Anterior cingulate cortex (tissue), 58 donors: ENCODE measurements at regions not wholly inside any gene's neighbourhood (a gene's known extent, or its start where the extent isn't known, plus 50 kb on each side); places are given as distances from the start of the nearest gene placed in this dataset.

Experiments
- DNase-seq, 58 donors: peaks; one replicate each; lab custom pipeline; 2025; lab: John Stamatoyannopoulos, UW

DNA sequence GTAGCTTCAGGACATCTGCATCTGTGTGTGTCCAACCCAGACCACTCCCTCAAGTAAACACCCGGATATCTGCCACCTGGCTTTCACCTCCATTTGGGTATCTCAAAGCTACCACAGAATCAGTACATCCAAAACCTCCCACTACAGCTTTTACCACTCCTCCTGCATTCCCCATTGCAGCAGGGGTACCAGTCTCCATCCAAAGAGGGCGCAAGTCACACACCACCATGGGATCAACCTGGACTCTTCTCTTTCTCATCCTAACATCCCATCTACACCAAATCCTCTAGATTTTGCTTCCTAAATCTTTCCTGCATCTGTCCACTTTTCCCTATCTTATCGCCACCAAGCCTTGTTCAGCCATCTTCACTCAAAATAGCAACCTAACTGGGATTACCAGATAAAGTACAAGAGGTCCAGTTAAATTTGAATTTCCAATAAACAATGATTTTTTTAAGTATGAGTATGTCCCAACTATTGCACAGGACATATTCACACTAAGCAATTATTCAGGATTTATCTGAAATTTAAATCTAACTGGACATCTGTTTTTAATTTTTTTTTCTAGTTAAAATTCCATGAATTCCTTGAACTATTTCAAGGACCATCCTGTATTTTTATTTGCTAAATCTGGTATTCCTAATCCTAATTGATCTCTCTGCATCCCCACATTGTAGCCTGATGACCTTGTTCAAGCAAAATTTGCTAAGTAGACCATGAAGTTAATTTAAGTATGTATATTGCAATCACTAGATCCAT lies 164.3 kb upstream of the MLN start:
- DNase-seq: no peak

DNA sequence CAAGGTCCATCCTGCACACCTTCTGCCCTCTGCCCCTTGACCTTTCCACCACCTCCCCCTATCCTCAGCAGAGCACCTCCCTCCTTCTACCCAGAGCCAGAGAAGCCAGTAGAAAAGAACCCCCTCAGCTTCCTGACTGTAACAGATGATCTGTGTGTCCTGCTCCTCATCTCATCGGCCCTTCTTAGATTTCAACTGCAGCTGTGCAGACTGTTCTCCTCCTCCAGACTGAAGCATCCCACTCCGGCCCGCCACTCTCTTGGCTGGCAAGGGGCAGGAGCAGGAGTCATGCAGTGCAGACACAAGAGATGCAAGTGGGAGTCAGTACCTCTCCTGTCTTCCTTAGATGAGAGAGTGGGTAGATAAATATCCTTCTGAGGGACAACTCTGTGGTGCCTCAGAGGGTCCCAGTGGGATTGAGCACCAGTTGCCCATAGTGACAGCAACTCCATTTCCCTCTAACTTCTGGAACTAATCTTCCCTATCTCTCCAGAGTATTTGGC lies 163.5 kb upstream of the MLN start:
- DNase-seq: no peak

DNA sequence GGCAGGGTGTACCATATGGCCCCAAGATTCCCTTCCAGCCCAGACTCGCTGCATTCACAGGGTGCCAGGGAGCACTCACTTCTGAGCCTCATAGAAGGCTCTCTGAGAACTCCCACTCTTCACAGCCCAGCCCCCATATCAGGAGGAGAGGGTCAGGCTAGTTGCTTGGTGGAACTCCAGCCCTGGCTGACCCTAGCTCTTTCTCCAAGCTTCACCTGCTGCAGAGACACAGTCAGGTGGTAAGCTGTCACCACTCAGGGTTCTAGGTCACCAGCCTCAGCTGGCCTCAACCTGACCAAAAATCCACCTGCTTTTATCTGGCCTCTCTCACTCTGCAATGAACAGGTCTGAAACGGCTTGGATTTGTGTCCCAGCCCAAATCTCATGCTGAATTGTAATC lies 162.7 kb upstream of the MLN start:
- DNase-seq: no peak

DNA sequence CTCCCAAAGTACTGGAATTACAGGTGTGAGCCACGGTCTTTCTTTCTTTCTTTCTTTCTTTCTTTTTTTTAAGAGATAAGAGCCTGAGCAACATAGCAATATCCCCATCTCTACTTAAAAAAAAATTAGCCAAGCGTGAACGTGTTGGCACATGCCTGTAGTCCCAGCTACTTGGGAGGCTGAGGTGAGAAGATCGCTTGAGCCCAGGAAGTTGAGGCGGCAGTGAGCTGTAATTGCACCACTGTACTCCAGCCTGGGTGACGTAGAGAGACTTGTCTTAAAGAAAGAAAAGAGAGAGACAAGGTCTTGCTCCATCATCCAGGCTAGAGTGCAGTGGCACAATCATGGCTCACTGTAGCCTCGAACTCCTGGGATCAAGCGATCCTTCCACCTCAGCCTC lies 162.0 kb upstream of the MLN start:
- DNase-seq: no peak

DNA sequence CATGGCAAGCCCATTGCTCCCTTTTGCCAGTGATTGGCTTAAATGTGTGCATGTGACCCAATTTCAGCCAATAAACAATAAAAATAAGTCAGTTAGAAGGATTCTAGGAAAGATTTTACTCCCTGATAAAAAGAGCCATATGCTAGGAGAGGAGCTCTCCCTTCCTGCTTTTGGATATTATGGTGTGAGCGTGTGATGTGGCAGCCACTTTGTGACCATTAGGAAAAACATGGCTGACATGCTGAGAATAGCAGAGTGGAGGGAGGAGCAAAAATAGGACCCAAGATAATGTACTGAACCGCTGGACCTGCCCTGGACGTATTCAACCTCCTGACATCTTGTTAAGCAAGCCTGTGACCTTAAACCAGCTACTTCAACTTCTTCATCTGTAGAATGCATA lies 160.6 kb upstream of the MLN start:
- no peak for DNase-seq

DNA sequence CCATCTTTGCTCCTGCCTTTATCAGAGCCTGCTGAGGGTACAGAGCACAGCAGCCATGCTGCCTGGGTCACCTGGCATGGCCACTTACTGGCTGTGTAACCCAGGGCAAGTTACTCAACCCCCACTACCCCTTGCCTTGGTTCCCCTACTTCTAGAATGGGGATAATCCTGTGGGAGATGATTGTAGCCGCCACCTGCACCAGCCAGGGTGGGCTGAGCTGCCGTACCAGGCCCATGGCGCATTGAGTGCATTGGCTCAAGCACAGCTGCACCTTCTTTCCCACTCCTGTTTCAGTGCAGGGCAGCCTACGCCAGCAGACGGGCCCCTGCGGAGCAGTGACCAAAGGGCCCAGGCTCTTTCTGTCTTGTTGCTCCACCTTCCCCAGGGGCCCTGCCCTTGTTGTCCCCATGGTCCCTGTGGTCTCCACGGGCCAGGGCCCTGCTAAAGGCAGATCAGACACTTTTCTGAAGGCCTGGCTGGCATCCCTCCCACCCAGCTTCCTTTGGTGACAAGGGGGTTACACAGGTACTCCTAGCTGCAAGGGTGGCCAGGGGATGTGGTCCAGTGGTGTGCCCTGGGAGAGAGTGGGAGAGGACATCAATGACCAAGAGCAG lies 159.4 kb upstream of the MLN start:
- DNase-seq: no peak

DNA sequence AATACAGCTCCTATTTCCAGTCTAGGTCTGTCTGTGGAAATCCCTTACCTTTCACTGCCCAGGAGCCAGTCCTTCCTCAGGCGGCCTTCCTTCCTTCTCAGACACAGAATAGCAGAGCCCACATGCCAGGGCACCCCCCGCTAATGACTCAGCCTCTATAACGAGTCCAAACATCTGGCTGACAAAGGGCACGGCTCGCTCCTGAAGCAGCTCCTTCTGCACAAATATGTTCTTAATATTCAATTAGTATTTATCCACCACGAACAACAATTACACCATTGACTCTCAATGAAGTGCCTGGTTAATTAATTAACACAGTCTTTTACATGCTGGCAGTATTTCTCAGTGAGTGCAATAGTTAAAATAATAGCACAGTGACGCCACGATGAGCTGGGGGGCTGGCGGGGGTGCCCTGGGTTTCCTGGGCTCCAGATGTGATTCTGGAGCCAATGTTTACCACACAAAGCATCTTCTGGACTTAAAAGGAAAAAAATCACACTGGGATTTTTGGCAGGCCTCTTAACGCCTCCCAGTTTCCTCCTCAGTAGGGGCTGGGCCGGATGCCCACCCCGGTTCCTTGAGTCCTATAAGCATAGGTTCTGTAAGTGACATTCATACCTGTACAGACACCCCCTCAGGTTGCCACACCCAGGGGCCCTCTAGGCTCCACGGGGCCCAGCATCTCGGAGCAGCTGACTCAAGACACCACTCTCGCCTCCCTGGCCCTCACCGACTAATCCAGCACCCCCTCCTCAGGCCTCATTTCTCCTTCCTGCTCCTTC lies 158.6 kb upstream of the MLN start:
- DNase-seq: no peak

DNA sequence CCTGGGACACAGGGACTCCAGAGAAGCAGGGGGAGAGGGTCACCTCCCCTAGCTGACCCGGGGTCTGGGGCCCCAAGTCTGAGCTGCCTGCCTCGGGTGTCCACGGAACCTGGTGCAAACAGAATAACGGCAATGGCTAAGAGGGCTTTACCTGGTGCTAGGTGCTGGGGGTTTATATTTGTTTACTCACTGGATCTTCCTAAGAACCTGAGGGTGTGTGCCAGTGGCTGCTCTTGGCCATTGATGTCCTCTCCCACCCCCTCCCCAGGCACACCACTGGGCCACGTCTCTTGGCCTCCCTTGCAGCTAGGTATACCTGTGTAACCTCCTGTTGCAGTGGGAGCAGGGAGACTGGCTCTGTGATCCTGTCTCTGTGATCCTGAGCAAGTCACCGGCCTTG lies 157.9 kb upstream of the MLN start:
- DNase-seq: no peak

DNA sequence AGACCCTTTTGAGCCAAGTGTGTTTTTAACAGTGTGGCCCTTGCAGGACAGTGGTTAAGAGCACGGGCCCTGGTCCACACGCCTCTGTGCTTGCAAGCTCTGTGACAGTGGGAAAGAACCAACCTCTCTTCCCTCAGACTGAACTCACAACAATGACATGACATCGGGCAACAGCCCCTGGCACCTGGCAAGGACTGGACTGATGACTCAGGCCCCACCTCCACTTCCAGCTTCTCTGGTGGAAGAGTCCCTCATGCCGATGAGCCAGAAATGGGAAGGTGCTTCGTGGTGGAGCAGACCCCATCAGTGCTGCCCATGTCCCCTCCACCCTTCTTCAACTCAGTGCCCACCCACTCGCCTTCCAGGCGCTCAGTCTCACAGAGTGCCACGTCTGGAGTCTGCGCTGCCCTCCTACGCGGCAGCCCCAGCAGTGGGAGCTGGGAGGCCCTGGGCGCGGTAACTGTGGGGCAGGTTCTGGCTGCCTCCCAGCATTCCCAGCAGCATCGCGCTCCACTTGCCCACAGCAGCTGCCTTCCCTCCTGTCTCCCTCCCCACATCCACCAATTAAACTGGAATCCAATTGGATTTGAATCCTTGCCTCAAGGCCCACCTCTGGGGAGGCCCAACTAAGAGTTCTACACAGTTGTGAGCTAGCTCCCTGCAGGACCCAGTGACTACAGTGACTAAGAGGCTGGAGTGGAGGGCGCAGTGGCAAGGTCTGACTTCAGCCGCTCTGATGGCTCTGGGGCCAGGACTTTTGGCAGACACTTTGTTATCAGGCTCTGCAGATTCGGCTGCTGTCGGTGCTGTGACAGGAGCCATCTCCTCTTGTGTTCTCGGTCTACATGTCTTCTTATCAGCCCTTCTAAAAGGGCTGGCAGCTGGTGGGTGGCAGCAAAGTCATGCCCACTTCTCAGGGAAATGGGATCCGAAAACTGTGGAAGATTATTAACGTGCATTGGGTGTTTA lies 156.8 kb upstream of the MLN start:
- DNase-seq: peak in 5 of 58 donors; percentile 5 to 33 (median 23)

DNA sequence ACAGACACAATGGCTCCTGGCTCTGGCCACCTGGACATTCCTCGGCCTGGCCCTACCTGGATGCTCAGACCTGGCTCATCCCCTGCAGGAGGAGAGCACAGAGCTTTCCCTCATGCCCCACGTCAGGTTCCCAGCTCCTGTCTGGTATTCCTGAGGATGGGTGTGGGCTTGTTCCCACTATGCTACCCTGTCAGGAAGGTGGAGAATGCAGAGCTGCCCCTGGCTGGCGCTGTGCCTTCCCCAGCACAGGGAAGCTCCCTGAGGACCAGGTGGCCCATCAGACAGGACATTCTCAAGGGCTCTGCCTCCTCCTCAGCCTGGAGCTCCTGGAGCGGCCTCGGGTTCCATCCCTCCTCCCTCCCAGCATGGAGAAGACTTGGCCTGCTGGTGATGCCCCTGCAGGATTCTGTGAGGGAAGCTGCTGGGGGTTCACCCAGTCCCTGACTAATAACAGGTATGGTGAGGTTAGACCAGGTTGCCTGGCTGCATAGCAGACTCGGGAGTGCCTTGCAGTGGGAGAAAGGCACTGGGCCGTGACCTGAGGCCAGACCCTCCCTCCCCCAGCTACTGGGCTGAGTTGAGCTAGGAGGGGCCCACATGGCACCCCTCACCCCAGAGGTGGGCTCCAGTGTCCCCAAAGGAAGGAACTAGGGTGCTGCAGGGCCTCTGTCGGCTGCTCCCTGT lies 156.0 kb upstream of the MLN start:
- no peak for DNase-seq

DNA sequence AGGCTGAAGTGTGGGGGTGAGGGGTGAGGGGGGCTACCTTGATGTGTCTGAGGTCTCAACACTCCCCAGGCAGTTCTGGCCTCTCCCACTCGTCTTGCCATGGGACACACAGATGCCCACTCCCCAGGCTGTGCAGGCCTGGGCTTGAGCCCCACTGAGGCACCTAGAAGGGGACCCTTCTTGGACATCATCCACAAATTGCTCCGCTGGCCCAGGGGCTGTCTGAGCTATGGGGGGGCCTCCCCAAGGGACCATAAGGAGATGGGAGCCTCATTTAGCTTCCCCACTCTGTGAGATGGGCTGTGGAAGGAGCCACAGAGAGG lies 155.5 kb upstream of the MLN start:
- DNase-seq: no peak

DNA sequence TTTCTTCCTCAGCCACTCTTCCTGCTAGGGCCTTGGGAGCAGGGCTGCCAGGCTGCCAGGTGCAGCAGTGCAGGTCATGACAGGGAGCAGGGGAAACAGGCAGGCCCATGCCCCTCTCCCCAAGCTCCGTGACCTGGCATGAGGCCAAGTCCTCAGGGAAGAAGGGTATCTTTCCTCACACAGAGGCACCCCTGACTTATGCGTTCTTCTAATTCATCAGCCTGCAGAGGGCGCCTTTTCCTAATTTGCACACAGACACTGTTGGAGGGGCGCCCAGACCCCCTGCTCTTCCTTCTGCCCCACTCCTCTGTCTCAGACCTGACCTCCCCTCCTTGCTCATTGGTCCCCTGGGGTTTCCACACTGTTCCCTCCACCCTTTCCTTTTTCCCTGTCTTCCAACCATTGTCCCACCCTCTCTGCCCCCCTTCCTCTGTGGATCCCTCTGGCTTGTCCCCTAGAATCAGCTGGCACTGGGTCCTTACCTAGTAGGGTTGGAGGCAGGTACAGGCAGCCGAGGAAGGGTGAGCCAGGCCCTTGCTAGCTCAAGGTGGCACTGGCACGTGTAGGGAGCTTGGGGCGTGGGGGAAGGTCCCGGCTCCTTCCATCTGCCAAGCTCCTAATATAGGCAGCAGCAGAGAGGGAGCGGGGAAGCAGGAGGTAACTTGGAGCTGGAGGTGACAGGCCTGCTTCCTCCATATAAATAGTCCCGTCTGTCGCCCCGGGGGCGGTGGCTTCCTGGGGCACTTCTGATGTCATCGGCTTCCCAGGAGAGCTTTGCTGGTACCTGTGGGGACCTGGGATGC lies 154.9 kb upstream of the MLN start:
- peak in 2 of 58 donors; percentile 9 to 14 for DNase-seq

DNA sequence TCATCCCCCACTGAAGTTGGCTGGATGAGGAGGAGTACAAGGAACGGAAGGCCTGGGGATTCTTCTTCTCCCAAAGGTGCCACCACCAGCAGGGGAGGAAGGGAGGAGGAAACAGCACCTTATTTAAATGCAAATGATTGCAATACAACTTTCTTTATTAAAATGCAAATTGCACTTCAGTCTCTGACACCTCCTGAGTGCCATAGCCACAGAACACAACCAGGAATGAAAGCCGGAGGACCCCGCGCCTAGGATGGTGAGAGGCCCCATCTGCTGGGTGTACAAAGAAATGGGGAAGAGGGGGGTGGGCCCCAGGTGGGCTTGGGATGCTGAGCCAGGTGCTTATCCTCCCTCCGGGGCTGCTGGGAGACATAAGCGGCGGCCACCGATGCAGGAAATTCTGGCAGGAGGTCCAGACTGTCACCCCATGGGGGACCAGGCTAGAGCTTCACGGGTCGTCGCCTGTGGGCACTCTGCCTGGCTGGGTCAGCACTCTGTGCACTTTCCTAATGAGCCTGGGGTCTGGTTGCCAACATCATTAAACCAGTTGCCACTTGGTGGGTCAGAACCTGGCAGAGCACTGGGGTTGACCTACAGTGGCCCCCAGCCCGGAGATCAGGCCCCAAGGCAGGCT lies 154.2 kb upstream of the MLN start:
- no peak for DNase-seq

DNA sequence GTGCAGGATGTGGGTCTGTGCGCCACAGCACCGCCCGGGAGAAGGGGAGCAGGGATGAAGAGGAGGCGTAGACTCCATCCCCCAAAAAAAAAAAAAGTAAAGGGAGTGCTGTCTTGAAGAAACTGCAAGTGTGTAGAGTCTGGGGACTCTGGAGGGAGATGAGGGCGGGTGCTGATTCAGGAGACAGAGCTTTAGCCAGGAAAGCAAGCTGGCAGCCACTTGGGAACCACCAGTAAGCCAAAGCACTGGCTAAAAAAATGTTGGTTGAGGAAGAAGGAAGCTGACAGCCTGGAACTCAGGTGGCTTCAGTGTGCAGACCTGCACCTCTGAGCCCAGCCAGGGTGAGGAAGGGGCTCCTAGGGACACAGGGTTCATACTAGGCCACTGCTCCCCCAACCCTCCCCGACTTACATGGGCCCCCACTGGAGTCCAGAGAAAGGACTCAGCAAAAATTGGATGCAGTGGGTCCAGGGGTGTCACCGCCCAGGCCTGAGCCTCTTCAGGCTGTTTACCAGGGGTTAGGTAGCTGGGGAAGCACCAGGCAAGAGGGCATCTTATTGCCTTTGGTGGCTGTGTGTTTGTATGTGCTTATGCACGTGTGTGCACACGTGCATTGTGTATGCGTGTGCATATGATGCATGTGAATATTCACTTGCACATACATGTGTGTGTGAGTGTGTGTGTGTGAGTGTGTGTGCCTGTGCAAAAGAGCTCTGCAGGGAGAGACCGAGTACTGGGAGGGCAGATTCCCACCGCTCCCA lies 153.5 kb upstream of the MLN start:
- DNase-seq: peak in 1 of 58 donors; percentile 4

DNA sequence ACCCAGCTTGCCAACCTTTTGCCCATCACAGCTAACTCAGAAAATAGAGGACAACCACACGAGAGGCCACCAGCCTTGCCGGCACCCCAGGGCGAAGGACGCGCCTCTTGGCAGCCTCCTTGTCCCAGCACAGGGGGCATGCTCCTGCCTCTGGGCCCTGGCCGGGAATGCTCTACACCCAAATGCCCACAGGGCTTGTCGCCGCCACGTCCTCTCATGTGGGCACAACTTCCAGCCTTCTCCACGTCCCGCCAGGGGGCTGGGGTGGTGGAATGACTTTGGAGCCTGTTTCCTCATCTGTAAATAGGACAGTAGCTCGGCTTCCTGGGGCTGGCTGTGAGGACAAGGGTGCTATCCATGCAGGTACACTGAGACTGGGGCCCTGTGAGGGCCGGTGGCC lies 152.4 kb upstream of the MLN start:
- DNase-seq: no peak

DNA sequence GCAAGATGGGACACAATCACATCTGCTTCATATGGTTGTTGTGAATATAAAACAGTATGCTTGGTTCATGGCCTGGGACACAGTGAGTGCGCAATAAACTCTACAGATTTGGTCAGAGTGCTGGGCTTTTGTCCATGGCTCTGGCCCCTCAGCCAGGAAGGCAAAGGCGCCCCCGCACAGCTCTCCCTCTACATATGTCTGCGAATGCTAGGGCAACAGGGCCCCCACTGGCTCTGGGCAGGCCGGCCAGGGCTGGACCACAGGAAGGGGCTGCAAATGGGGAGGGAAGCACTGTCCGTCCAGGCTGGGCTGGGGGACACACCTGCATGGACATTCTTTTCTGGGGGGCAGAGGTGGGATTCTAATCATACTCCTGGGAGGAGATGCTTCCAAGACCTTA lies 151.8 kb upstream of the MLN start:
- DNase-seq: no peak

DNA sequence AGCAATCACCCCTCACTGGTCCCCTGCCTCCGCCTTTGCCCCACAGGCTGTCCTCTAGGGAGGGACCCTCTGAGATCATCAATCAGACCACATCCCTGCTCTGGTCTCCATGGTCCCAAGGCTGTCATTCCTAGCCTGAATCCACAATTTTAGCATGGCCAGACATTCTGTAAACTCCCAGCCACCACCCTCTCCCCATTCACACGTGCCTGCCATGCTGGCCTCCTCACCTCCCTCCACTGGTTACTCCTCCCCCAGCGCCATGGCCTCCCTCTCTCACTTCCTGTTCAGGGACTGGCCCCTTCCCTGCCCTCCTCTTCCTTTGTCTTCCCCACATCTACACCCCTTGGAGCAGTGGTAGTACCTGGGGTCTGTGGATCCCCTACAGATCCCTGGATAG lies 150.7 kb upstream of the MLN start:
- no peak for DNase-seq

DNA sequence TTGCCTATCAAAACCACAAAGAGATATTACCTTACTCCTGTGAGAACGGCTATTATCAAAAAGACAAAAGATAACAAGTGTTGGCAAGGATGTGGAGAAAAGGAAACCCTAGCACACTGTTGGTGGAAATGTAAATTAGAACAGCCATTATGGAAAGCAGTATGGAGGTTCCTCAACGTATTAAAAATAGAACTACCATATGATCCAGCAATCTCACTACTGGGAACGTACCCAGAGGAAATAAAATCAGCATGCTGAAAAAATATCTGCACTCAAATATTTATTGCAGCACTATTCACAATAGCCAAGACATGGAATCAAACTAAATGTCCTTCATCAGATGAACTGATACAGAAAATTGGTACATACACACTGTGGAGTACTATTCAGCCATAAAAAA lies 149.4 kb upstream of the MLN start:
- DNase-seq: no peak
